HCT116 (cell line): ENCODE measurements at regions not wholly inside any gene's neighbourhood (a gene's known extent, or its start where the extent isn't known, plus 50 kb on each side); places are given as distances from the start of the nearest gene placed in this dataset.
"Not testable (repeated sequence)": the region's sequence is repeated elsewhere in the genome, so short reads cannot be mapped to it uniquely, and the experiment has no call there.

Experiments used
- ATAC-seq: fragments of 200-7000 bp; cut with Tn5 transposase; 2 replicates; pipeline ENCODE4 v1.9.1; 2020; ENCODE audit warnings: mild to moderate bottlenecking, moderate library complexity
- BruUV-seq: library from RNA; stranded (reverse); fragments of 400-500 nt; replicated peaks from 2 replicates; lab custom pipeline; 2021; lab: Mats Ljungman, UMichigan
- CTCF ChIA-PET: fragments of 300-600 bp; sonication (Branson Sonifier 250); formaldehyde crosslinking; loops from one replicate; lab custom pipeline; 2021; ENCODE audit warnings: antibody characterized with exemption; lab: Charles Lee
- POLR2A ChIA-PET: fragments of 300-600, 350-600 bp; sonication (Branson Sonifier 250); formaldehyde crosslinking; loops from one replicate; lab custom pipeline; 2021; ENCODE audit warnings: antibody characterized with exemption; lab: Charles Lee
- RAD21 ChIA-PET, 2 experiments: fragments of 300-600 bp; sonication (Branson Sonifier 250); formaldehyde crosslinking; loops; one replicate each; lab custom pipeline; 2023; ENCODE audit warnings: low total read pairs in 2 of 2; ENCODE audit not compliant: uncharacterized antibody in 2 of 2, unreplicated experiment in 2 of 2, low non-redundant PET in 1 of 2; lab: Charles Lee
- DNase-seq: peaks from one replicate; pipeline ENCODE4 v3.0.0-alpha.2; 2010; ENCODE audit warnings: low read depth, low spot score
- H2AFZ ChIP-seq: fragments of 200-600 bp; shearing (Covaris generic), sonication (generic); 2 replicates; pipeline ENCODE4 v1.6.1; 2017; ENCODE audit warnings: low read depth, mixed run types, mixed read lengths, antibody characterized with exemption, low read length; ENCODE audit not compliant: poor library complexity, severe bottlenecking
- H3K27ac ChIP-seq: 2 replicates; pipeline ENCODE4 v1.5.1; 2012; ENCODE audit warnings: low read depth, low read length
- H3K27me3 ChIP-seq: fragments of 200-600 bp; sonication (generic); 2 replicates; pipeline ENCODE4 v1.6.1; 2016; ENCODE audit warnings: mixed run types, low read length, mixed read lengths; ENCODE audit not compliant: insufficient read depth
- H3K36me3 ChIP-seq, 2 experiments: fragments of 200-500 bp in 1 of 2; fragments of 200-600 bp in 1 of 2; sonication (Bioruptor generic) in 1 of 2; sonication (generic) in 1 of 2; 2 replicates each; pipeline versions ENCODE4 v1.5.1 to v1.6.1; 2014 to 2016; ENCODE audit warnings: low read length in 2 of 2, inconsistent platforms in 1 of 2, mixed read lengths in 1 of 2, mixed run types in 1 of 2; ENCODE audit not compliant: insufficient read depth in 2 of 2, control insufficient read depth in 1 of 2
- H3K4me1 ChIP-seq, 2 experiments: fragments of 200-600 bp in 1 of 2; sonication (generic) in 1 of 2; 2 replicates each; pipeline versions ENCODE4 v1.5.1 to v1.6.1; 2012 to 2017; ENCODE audit warnings: low read length in 2 of 2, inconsistent platforms in 1 of 2, mild to moderate bottlenecking in 1 of 2, mixed read lengths in 1 of 2, mixed run types in 1 of 2, moderate library complexity in 1 of 2; ENCODE audit not compliant: insufficient read depth in 2 of 2, control insufficient read depth in 1 of 2
- H3K4me2 ChIP-seq: fragments of 200-600 bp; sonication (generic); 2 replicates; pipeline ENCODE4 v1.6.1; 2017; ENCODE audit warnings: mixed run types, low read length, mixed read lengths
- H3K4me3 ChIP-seq, 2 experiments: fragments of 200-600 bp in 1 of 2; sonication (generic) in 1 of 2; replicated peaks in 1 of 2; 2 replicates each; pipeline ENCODE4 v1.5.1; 2011 to 2016; ENCODE audit warnings: low read length in 2 of 2, control low read depth in 1 of 2, low read depth in 1 of 2, mild to moderate bottlenecking in 1 of 2, mixed read lengths in 1 of 2, mixed run types in 1 of 2
- H3K79me2 ChIP-seq: fragments of 200-600 bp; sonication (generic); 2 replicates; pipeline ENCODE4 v1.6.1; 2017; ENCODE audit warnings: mild to moderate bottlenecking, mixed run types, low read length, moderate library complexity, mixed read lengths; ENCODE audit not compliant: insufficient read depth
- H3K9ac ChIP-seq: fragments of 200-600 bp; sonication (generic); 2 replicates; pipeline ENCODE4 v1.6.1; 2016; ENCODE audit warnings: low read length, mixed read lengths
- H3K9me2 ChIP-seq: fragments of 200-600 bp; sonication (generic), shearing (Covaris generic); 2 replicates; pipeline ENCODE4 v1.6.1; 2017; ENCODE audit warnings: mixed run types, mild to moderate bottlenecking, moderate library complexity; ENCODE audit not compliant: insufficient read depth
- H3K9me3 ChIP-seq, 2 experiments: fragments of 200-500 bp in 1 of 2; fragments of 200-600 bp in 1 of 2; sonication (Bioruptor generic) in 1 of 2; sonication (generic) in 1 of 2; 2 replicates each; pipeline ENCODE4 v1.6.1; 2014 to 2017; ENCODE audit warnings: low read length in 2 of 2, mixed read lengths in 2 of 2, inconsistent platforms in 1 of 2, low read depth in 1 of 2, mild to moderate bottlenecking in 1 of 2, mixed run types in 1 of 2, moderate library complexity in 1 of 2; ENCODE audit not compliant: control insufficient read depth in 1 of 2, insufficient read depth in 1 of 2
- H4K20me1 ChIP-seq: fragments of 200-600 bp; sonication (generic), shearing (Covaris generic); 2 replicates; pipeline ENCODE4 v1.6.1; 2017; ENCODE audit warnings: mixed run types, mild to moderate bottlenecking, moderate library complexity; ENCODE audit not compliant: insufficient read depth
- intact Hi-C: fragments of 100-400 bp; cut with micrococcal nuclease; formaldehyde crosslinking; loops from 2 replicates; pipeline ENCODE4 v1.10.0; 2022
- TF ChIP-seq, protein P1 (sequence below), 3 experiments: fragments of 200-600 bp in 1 of 3; sonication (generic) in 1 of 3; IDR thresholded peaks in 2 of 3; conservative IDR thresholded peaks in 1 of 3; 2 replicates each; pipeline ENCODE4 v1.5.1; 2012 to 2017; ENCODE audit warnings: low read depth in 2 of 3, low read length in 2 of 3, antibody characterized with exemption in 1 of 3, borderline replicate concordance in 1 of 3, control low read depth in 1 of 3, mild to moderate bottlenecking in 1 of 3, mixed read lengths in 1 of 3, mixed run types in 1 of 3, moderate library complexity in 1 of 3; ENCODE audit not compliant: insufficient read depth in 1 of 3

GRCh38 chr15:77916966-77917635, 160.4 kb downstream of the TBC1D2B start:
- RAD21 ChIA-PET, H3K27me3 ChIP-seq, H3K4me1 ChIP-seq, H3K9me3 ChIP-seq, H3K9ac ChIP-seq, BruUV-seq, H3K79me2 ChIP-seq, DNase-seq, H3K27ac ChIP-seq, H3K4me3 ChIP-seq, H3K9me2 ChIP-seq, H4K20me1 ChIP-seq, ATAC-seq, intact Hi-C loops, POLR2A ChIA-PET, CTCF ChIA-PET, H3K4me2 ChIP-seq, H3K36me3 ChIP-seq, H2AFZ ChIP-seq: not testable (repeated sequence)
- TF ChIP-seq, protein P1, sequence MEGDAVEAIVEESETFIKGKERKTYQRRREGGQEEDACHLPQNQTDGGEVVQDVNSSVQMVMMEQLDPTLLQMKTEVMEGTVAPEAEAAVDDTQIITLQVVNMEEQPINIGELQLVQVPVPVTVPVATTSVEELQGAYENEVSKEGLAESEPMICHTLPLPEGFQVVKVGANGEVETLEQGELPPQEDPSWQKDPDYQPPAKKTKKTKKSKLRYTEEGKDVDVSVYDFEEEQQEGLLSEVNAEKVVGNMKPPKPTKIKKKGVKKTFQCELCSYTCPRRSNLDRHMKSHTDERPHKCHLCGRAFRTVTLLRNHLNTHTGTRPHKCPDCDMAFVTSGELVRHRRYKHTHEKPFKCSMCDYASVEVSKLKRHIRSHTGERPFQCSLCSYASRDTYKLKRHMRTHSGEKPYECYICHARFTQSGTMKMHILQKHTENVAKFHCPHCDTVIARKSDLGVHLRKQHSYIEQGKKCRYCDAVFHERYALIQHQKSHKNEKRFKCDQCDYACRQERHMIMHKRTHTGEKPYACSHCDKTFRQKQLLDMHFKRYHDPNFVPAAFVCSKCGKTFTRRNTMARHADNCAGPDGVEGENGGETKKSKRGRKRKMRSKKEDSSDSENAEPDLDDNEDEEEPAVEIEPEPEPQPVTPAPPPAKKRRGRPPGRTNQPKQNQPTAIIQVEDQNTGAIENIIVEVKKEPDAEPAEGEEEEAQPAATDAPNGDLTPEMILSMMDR (IDR thresholded peaks at IDR 0.05 in 2 of 3, conservative IDR thresholded peaks at IDR 0.05 in 1 of 3; ENCODE audit: borderline replicate concordance in 1 of 3, insufficient read depth in 1 of 3, low read depth in 2 of 3, low read length in 2 of 3): 0 out of 6 replicates have a peak, but pooled peaks of 1 of the 3 experiments have one; percentile 2

- BruUV-seq, CTCF ChIA-PET, H3K27me3 ChIP-seq, POLR2A ChIA-PET, RAD21 ChIA-PET, H3K27ac ChIP-seq, DNase-seq, H3K79me2 ChIP-seq, H3K4me1 ChIP-seq, H3K4me2 ChIP-seq, H2AFZ ChIP-seq, H3K36me3 ChIP-seq, ATAC-seq, H3K9ac ChIP-seq, H3K4me3 ChIP-seq, intact Hi-C loops, H3K9me3 ChIP-seq, H4K20me1 ChIP-seq, H3K9me2 ChIP-seq: not testable (repeated sequence)
Measured at GRCh38 chr15:77915961-77916330, 161.6 kb downstream of the TBC1D2B start.
